Activated naive CD4-positive, alpha-beta T cell treated with anti-CD3 and anti-CD28 coated beads for 36 hours (primary cell): ENCODE measurements at regions not wholly inside any gene's neighbourhood (a gene's known extent, or its start where the extent isn't known, plus 50 kb on each side); places are given as distances from the start of the nearest gene placed in this dataset.

Source experiments
- CTCF ChIA-PET: fragments of 350-600 bp; sonication (Branson Sonifier 250); formaldehyde crosslinking; loops from one replicate; lab custom pipeline; 2021; ENCODE audit warnings: antibody characterized with exemption; lab: Charles Lee
- DNase-seq: peaks from one replicate; pipeline ENCODE4 v3.0.0-alpha.2; 2020
- H3K27ac Mint-ChIP-seq: one replicate; pipeline ENCODE4 v1.8.0; 2021; ENCODE audit warnings: mild to moderate bottlenecking, mixed read lengths
- H3K27me3 Mint-ChIP-seq: one replicate; pipeline ENCODE4 v1.8.0; 2021; ENCODE audit warnings: low read depth, mixed read lengths
- H3K36me3 Mint-ChIP-seq: one replicate; pipeline ENCODE4 v1.8.0; 2021; ENCODE audit warnings: low read depth, mixed read lengths
- H3K4me1 Mint-ChIP-seq: one replicate; pipeline ENCODE4 v1.8.0; 2021; ENCODE audit warnings: low read depth, mixed read lengths
- H3K4me3 Mint-ChIP-seq: one replicate; pipeline ENCODE4 v1.8.0; 2021; ENCODE audit warnings: mild to moderate bottlenecking, moderate library complexity, mixed read lengths
- H3K9me3 Mint-ChIP-seq: one replicate; pipeline ENCODE4 v1.8.0; 2021; ENCODE audit warnings: mixed read lengths
- intact Hi-C: fragments of 100-400 bp; cut with micrococcal nuclease; formaldehyde crosslinking; loops from one replicate; pipeline ENCODE4 v1.15.1; 2023

DNA sequence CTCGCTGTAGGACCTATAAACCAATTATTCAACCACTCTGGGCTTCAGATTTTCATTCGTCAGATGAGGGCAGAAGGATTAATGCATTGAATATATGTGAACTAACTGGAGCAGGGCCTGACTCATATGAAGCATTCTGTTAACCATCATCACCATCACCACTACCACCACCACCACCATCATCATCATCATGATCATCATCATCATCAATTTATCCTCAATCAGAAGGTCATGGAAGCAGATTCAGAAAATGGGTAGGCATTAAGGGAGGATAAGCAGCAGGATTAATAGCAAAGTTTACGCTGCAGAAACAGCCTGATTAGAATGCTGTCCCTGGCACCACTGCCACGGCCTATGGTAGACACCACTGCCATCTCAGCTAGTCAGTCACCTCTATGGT lies 407.5 kb upstream of the THBS1 start:
- H3K27ac Mint-ChIP-seq = no peak overlapping the region
- no peaks in the 10 kb centered on the region for H3K36me3 Mint-ChIP-seq
- peaks cover 8% of the 10 kb centered on the region for H3K27me3 Mint-ChIP-seq
- H3K4me3 Mint-ChIP-seq = no peak overlapping the region
- intact Hi-C loops = loop anchor here (2.0 to 10.0 kb wide), 2 partner anchors 253 to 581 kb away; no protein-coding TSS in a partner anchor
- CTCF ChIA-PET = no interaction called here
- no peaks in the 10 kb centered on the region for H3K4me1 Mint-ChIP-seq
- no peaks in the 10 kb centered on the region for H3K9me3 Mint-ChIP-seq
- no peak for DNase-seq

DNA sequence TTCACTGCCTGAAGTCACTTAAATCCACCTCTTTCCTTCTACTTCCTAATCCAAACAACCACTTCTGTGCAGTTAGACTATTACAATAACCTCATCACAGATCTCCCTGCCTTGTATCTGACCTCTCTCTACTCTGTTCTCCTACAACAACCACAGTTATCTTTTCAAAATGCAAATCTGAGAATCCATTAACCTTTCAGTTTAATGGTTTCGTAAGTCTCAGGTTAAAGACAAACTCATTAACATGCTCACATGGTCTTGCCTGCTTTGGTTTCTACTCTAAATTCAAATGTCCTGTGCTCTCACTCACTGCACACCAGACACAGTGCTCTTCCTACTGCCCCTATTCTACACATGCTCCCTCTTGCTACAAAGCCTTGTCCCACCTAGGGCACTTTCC lies 406.5 kb upstream of the THBS1 start:
- peaks cover 8% of the 10 kb centered on the region for H3K27me3 Mint-ChIP-seq
- H3K27ac Mint-ChIP-seq = no peak overlapping the region
- no peaks in the 10 kb centered on the region for H3K36me3 Mint-ChIP-seq
- DNase-seq = no peak
- CTCF ChIA-PET = no interaction called here
- H3K4me3 Mint-ChIP-seq = no peak overlapping the region
- no peaks in the 10 kb centered on the region for H3K4me1 Mint-ChIP-seq
- intact Hi-C loops = loop anchor here (10.0 kb wide), 1 partner anchor 580 kb away; no protein-coding TSS in a partner anchor
- no peaks in the 10 kb centered on the region for H3K9me3 Mint-ChIP-seq

DNA sequence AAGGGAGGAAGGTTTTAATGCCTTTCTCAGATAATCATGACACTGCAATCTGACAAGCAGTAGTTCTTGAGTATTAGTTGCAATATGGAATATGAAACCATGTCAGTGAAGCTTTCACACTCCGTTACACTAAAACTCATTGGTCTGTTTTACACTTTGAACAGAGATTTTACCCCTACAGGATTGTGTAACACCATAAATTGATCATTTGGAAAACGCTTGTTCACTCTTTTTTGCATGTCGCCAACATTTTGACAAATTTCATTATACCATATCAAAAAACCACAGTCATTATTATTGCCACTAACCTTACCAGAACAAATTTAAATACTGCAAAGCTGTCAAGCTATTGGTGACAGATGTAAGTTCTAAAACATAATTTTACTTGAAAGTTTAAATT lies 404.8 kb upstream of the THBS1 start:
- H3K27ac Mint-ChIP-seq = no peak overlapping the region
- DNase-seq = no peak
- H3K36me3 Mint-ChIP-seq = no peaks in the 10 kb centered on the region
- CTCF ChIA-PET = interaction anchor here (0.7 kb wide), 1 partner anchor 219 kb away, joined by 3 read pairs; no protein-coding TSS in a partner anchor
- intact Hi-C loops = loop anchor here (10.0 kb wide), 1 partner anchor 579 kb away; no protein-coding TSS in a partner anchor
- H3K9me3 Mint-ChIP-seq = no peaks in the 10 kb centered on the region
- H3K4me3 Mint-ChIP-seq = no peak overlapping the region
- H3K27me3 Mint-ChIP-seq = peaks cover 8% of the 10 kb centered on the region
- no peaks in the 10 kb centered on the region for H3K4me1 Mint-ChIP-seq

DNA sequence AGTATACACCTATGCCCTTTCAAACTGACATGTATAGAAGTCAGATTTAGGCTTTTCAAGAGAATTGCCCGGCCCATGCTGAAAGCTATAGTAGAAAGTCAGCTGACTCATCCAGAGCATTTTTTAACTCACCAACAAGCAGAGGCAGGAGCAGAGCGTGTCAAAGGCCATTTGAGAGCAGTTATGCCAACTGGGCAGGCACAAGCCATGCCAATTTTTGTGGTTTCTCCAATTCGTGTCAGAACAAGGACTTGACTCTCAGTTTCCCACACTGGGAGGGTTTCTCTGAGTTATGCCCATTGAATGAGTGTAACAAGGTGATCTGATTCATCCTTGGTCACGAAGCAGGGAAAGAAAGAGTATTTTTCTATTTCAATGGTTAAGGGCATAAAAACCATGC lies 403.3 kb upstream of the THBS1 start:
- H3K9me3 Mint-ChIP-seq = no peaks in the 10 kb centered on the region
- CTCF ChIA-PET = interaction anchor here (0.8 kb wide), 1 partner anchor 21 kb away, joined by 3 read pairs; no protein-coding TSS in a partner anchor
- H3K27ac Mint-ChIP-seq = no peak overlapping the region
- no peak overlapping the region for H3K4me3 Mint-ChIP-seq
- no peak for DNase-seq
- intact Hi-C loops = loop anchor here (10.0 kb wide), 1 partner anchor 577 kb away; no protein-coding TSS in a partner anchor
- peaks cover 12% of the 10 kb centered on the region for H3K27me3 Mint-ChIP-seq
- H3K4me1 Mint-ChIP-seq = no peaks in the 10 kb centered on the region
- no peaks in the 10 kb centered on the region for H3K36me3 Mint-ChIP-seq

DNA sequence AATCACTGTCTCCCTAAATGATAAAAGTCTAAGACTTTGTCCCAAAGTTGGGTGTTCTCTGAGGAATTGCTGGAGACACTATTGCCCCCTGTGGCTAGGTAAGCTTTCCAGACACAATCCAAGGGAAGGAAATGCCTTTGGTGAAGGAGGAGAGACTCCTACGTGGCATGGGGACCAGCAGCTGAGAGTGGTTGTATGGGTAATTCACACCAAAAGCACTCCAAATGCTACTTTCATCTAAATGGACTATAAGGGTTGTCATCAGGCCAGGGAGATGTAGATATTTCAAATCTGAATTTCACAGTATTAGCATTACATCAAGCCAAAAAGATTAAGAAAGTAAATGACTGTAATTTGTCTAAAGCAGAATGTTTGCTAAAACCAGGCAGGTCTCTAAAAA lies 400.8 kb upstream of the THBS1 start:
- CTCF ChIA-PET = no interaction called here
- DNase-seq = no peak
- no peak overlapping the region for H3K27ac Mint-ChIP-seq
- H3K4me1 Mint-ChIP-seq = no peaks in the 10 kb centered on the region
- intact Hi-C loops = no loop called here
- no peaks in the 10 kb centered on the region for H3K9me3 Mint-ChIP-seq
- no peak overlapping the region for H3K4me3 Mint-ChIP-seq
- no peaks in the 10 kb centered on the region for H3K36me3 Mint-ChIP-seq
- peaks cover 4% of the 10 kb centered on the region for H3K27me3 Mint-ChIP-seq

DNA sequence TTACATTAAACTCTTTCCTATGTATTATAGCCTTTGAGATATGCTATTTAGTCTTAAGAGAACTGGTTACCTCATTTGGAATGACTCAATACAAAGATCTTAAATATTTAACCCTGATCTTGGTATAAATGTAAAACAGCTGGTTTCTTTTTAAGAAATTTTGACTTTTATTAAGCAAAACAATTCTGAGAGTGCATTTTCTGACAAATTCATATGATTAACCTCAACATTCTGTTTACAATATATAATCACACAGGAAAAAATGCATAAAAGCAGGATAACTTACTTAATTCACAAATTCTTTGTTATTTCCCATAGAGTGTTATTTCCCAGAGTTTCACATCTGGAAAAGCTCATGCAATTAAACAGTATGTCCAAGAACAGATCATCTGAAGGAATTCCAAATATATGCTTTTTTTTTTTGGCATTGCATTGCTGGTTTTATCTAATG lies 400.4 kb upstream of the THBS1 start:
- DNase-seq = no peak
- Mint-ChIP-seq H3K9me3 (no peaks in the 10 kb centered on the region), H3K4me1 (no peaks in the 10 kb centered on the region), H3K27ac (no peak overlapping the region), H3K4me3 (no peak overlapping the region), H3K36me3 (no peaks in the 10 kb centered on the region), H3K27me3 (peaks cover 4% of the 10 kb centered on the region)
- intact Hi-C loops = no loop called here
- CTCF ChIA-PET = no interaction called here

DNA sequence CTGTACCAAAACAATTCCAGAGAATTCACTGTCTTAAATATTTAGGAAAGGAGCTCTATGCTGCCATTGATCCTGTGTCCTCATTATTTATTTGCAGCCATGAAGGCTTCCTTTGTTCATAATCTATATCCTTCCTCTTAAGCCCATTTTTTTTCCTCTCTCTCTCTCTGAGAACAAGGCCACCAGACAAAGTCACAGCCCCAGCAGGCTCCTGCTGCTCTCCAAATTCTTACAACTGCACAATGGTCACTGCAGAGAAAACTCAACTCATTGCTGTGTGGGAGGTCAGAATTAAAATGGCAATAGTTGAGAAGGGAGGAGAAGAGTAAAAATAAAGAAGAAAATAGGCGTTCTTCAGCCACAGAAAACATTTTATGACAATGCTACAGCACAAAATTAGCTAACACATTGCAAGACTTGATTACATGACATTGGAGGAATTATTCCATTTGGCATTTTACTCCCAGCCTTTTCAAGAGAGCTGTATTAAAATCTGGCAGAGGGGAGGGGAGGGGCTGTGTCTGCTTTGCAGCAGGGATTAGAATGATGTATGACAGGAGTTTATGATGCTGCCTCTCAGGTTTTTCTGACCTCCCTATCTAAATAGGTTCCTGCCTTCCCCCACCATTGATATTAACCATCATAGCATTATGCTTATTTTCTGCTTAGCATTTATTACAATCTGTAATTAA lies 399.7 kb upstream of the THBS1 start:
- Mint-ChIP-seq H3K4me3 (no peak overlapping the region), H3K27ac (no peak overlapping the region), H3K4me1 (no peaks in the 10 kb centered on the region), H3K36me3 (no peaks in the 10 kb centered on the region), H3K27me3 (peaks cover 4% of the 10 kb centered on the region), H3K9me3 (no peaks in the 10 kb centered on the region)
- intact Hi-C loops = no loop called here
- CTCF ChIA-PET = interaction anchor here (1.2 kb wide), 1 partner anchor 9 kb away, joined by 5 read pairs; no protein-coding TSS in a partner anchor
- no peak for DNase-seq

DNA sequence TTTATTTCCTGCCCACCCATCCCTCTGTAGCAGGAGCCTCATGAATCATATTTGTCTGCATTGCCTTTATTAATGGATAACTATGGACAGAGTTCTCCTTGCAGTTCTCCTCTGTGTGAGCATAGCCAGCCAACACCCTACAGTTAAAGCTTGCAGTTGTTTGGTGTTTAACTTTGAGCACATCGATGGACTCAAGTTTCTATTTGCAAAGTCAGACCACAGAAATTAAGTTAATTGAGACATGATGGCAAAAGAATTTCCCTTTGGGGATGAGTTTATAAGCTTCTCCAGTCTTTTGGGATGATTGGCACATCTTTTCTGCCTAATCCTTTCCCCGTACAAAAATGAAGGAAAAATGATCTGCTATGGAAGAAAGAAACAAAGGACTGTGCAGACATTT lies 398.9 kb upstream of the THBS1 start:
- Mint-ChIP-seq H3K27ac (no peak overlapping the region), H3K9me3 (no peaks in the 10 kb centered on the region), H3K27me3 (peaks cover 7% of the 10 kb centered on the region), H3K36me3 (no peaks in the 10 kb centered on the region), H3K4me3 (no peak overlapping the region), H3K4me1 (no peaks in the 10 kb centered on the region)
- DNase-seq = no peak
- CTCF ChIA-PET = interaction anchor here (0.6 to 1.2 kb wide), 2 partner anchors 10 to 732 kb away, joined by 5 to 6 read pairs; no protein-coding TSS in a partner anchor
- intact Hi-C loops = no loop called here

DNA sequence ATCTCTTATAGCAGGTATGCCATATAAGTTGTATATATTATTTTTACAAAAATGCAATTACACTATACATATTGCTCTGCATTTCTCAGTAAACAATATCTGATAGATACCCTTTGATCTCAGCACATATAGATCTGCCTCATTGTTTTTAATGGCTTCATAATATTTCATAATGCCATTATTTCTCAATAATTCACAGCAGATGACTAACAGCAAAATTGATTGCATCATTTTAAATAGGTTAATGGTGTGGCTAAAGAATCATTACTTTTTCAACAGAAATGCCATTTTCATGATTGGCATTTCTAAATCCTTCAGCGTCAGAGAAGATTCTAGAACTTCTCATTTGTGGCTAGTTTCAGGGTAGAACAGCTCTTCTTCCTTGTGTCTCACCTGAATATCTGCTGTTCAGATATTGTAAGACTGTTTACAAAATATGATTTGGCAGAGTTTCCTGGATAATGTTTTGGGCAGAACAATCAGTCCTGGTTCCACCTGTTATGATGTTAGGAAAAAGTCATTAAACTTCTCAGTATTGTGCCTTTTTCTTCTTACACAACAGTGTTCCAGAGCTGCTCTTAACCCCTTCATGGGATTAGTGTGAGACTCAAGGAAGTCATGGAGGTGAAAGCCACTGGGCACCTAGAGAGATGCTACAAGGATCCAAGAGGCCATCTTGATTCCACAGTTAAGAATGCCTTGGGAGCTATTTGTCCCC lies 397.6 kb upstream of the THBS1 start:
- Mint-ChIP-seq H3K36me3 (no peaks in the 10 kb centered on the region), H3K27ac (no peak overlapping the region), H3K9me3 (no peaks in the 10 kb centered on the region), H3K4me1 (no peaks in the 10 kb centered on the region), H3K4me3 (no peak overlapping the region), H3K27me3 (peaks cover 7% of the 10 kb centered on the region)
- no peak for DNase-seq
- intact Hi-C loops = no loop called here
- CTCF ChIA-PET = no interaction called here

DNA sequence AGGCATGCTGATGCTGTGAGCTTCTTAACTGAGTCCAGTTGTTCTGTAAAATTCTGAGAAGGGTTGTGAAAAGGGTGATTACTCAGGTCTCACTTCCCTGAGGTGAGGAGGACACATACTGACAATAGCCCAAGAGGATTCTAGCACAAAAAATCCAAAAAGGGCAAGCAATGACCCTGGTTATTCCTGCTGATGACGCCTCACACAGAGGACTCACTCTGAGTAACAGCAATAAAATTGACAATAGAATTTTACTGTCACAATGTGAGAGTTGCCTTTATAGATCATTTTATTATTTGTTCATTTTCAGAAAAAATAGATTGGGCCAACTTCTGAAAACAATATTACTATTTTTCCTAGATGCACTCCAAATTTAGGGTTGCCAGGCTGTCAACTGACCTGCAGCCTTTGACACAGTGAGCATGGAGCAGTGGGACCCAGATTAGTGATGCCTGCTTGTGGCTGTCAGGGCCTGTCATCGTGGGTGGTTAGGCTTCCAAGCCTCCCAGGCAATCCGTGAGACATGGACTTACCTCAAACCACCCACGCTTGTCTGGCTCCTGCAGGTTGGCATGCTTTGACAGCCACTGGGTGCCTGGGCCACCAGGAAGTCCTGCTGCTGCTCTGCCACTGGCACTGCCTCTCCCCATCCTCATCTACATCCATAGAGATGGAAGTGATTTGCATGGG lies 396.0 kb upstream of the THBS1 start:
- Mint-ChIP-seq H3K27me3 (peaks cover 7% of the 10 kb centered on the region), H3K36me3 (no peaks in the 10 kb centered on the region), H3K27ac (no peak overlapping the region), H3K4me1 (no peaks in the 10 kb centered on the region), H3K4me3 (no peak overlapping the region), H3K9me3 (no peaks in the 10 kb centered on the region)
- CTCF ChIA-PET = no interaction called here
- no peak for DNase-seq
- intact Hi-C loops = no loop called here

DNA sequence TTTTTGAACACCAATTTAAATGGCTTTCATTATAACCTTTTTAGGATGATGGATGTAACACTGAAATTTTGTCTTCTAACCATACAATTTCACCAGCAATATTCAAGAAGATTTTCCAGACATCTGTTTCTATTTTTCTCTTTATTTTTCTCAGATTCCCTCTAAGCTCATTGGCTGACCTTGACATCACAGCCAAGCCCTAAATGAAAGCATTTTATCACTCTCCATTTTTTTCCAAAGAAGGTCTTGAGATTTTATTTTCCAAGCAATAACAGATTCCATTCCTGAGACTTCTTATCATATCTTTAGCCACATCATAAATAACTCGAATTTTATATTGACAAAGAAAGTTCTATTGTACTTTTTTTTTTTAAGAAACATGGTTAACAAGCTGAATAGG lies 392.6 kb upstream of the THBS1 start:
- no peak overlapping the region for H3K4me3 Mint-ChIP-seq
- H3K27me3 Mint-ChIP-seq = peaks cover 5% of the 10 kb centered on the region
- intact Hi-C loops = no loop called here
- no peak overlapping the region for H3K27ac Mint-ChIP-seq
- no peaks in the 10 kb centered on the region for H3K4me1 Mint-ChIP-seq
- DNase-seq = no peak
- no peaks in the 10 kb centered on the region for H3K9me3 Mint-ChIP-seq
- CTCF ChIA-PET = no interaction called here
- no peaks in the 10 kb centered on the region for H3K36me3 Mint-ChIP-seq

DNA sequence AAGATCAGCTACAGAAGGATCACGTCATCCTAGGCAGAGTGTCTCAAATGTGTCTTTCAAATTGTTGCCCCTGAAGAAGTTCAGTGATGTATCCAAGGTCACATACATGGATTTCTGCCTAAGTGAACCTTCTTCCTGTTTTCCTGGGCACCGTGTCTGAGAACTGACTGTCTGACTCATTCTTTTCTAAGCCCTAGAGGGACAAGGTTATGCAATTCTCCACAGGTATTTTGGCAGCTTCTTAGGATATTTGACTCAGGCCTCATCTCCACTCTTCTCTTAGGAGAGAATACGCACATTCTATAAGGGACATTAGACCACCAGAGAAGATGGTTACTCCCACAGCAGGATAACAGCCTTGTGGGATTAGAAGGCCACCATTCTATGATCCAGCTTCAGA lies 391.9 kb upstream of the THBS1 start:
- H3K27ac Mint-ChIP-seq = no peak overlapping the region
- no peak overlapping the region for H3K4me3 Mint-ChIP-seq
- DNase-seq = no peak
- no peaks in the 10 kb centered on the region for H3K36me3 Mint-ChIP-seq
- peaks cover 5% of the 10 kb centered on the region for H3K27me3 Mint-ChIP-seq
- H3K4me1 Mint-ChIP-seq = no peaks in the 10 kb centered on the region
- intact Hi-C loops = no loop called here
- CTCF ChIA-PET = no interaction called here
- no peaks in the 10 kb centered on the region for H3K9me3 Mint-ChIP-seq
